ENCODE measurements at regions not wholly inside any gene's neighbourhood (a gene's known extent, or its start where the extent isn't known, plus 50 kb on each side); places are given as distances from the start of the nearest gene placed in this dataset.

DNA sequence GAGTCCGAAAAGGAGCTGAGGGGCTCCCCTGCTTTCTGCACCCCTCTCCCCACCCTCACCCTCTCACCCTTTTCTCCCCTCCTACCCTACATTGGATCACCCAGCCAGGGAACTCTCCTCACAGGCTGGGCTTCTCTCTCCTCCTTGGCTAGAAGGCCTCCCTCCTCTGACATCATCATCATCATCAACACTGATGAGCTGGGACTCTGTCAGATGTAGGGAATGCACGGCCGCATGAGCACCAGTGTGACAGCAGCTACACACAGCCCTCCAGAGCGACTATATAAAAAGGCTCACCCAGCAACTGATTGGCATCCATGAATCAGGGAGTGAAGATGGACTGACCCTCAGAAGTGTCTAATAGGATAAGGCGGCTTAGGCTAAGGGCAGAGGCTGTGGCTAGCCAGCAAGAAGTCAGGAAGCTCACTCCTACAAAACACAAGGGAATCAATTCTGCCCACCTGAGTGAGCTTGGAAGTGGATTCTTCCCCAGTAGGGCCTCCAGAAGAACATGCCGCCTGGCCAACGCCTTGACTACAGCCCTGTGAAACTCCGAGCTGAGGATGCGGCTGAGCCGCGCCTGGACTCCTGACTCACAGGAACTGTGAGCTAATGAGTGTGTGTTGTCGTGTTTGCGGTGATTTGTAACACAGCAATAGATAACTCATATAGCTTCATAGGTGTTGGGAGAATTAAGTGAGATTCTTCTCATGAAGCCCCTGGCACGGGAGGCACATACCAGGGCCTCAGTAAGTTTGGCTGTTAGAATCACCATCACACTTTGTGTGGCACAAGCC lies 147.6 kb downstream of the FAM43A start:
- DNase-seq (ENCODE audit: low read depth in 2 of 2) = no peak

DNA sequence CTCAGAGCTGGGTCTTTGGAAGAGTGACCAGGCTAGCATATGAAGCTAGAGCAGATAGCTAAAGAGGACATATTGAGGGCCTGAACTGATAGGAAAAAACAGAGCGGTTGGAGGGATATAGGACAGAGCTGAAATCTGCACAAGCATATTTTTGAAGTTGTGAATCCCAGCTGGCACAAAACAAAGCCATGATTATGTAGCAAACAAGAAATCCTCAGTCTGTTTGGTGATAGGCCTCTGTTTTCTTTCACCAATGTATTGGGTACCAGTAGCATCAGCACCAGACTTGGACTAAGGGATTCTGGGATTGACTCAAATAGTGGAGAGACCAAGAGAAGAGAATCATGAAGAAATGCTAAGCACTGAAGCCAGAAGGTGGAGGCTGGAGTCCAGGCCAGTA lies 151.0 kb downstream of the FAM43A start:
- no peak for DNase-seq (ENCODE audit: low read depth in 2 of 2)

DNA sequence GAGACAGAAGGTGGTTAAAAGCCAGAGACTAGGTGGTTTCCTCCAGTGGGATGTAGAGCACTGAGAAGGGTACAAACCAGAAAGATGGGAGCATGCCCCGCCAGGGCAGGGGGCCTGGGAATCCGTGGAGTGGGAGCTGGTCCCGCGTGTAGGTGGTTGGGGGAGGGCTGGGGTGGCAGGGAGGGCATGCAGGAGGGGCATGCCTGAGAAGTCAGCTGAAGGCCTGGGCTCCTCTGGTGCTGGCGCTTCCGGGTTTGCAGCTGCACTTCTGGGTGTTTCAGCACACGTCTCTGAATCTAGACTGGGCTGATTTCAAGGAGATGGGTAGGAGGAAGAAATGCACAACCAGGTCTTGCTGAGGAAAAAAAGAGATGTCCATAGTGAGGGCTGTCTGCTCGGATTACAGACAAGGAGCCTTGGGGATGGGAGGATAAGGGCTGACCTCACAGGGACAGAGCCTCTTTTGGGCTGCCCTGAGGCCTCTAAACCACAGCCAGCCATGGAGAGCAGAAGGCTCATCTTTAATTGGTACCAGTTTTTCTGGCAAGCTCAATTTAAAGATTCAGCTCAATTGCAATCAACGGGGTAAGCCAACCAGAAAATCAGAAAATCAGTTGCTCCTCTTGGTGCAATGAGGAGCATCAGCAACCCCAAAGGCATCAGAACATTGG lies 151.9 kb downstream of the FAM43A start:
- DNase-seq (ENCODE audit: low read depth in 2 of 2) = no peak

DNA sequence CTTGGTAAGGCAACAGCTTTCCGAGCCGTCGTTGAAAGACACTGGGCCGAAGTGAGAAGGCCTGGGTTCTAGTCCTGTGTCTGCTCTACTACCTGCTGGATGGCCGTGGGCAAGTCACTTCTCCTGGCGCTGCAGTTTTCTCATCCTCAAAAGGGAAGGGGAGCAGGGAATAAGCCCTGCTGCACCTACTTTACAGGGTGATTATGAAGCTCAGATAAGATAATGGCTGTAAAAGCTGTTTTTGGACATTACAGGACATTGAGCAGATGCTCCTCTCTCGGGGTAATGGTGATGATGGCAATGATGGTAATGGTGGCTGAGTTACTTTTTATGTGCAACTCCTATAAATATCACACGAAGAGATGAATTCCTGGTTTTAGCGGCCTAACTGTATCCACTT lies 152.6 kb downstream of the FAM43A start:
- no peak for DNase-seq (ENCODE audit: low read depth in 2 of 2)

DNA sequence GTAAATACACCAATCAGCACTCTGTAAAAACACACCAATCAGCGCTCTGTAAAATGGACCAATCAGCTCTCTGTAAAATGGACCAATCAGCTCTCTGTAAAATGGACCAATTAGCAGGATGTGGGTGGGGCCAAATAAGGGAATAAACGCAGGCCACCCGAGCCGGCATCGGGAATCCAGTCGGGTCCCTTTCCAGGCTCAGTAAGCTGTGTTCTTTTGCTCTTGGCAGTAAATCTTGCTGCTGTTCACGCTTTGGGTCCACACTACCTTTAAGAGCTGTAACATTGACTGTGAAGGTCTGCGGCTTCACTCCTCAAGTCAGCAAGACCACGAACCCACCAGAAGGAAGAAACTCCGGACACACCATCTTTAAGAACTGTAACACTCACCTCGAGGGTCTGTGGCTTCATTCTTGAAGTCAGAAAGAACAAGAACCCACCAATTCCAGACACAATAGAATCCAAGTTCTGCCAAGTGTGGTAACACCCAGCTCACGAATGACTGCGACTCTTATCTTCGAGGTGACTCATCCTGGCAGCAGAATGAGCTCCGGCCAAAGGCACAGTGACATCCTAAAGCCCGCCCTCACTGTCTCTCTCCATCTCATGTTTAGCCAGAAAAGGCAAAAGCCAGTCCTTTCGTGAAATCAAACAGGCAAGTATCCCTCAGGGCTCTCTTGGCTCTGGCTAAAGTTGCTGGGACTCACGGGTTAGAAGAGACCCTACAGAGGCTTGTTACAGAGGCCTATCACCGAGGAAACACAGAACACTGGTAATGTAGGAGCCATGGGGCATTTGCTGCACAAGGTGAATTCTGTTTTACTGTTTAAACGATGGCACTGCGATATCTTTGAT lies 155.2 kb downstream of the FAM43A start:
- no peak for DNase-seq (ENCODE audit: low read depth in 2 of 2)

DNA sequence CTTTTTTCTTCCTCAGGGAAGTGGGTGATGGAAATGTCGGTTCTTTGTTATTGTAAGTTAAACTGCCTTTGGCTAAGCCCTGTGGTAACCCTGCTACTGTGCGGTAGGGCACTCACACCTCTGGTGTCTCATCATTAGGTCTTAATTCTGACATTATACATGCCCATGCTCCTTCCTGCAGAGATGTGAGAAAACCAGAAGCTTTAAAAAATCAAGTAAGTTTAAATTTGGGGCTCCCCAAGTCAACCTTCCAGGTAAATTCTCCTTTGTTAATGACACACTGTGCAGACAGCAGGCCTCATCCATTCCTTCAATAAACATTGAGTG lies 155.8 kb downstream of the FAM43A start:
- no peak for DNase-seq (ENCODE audit: low read depth in 2 of 2)

DNA sequence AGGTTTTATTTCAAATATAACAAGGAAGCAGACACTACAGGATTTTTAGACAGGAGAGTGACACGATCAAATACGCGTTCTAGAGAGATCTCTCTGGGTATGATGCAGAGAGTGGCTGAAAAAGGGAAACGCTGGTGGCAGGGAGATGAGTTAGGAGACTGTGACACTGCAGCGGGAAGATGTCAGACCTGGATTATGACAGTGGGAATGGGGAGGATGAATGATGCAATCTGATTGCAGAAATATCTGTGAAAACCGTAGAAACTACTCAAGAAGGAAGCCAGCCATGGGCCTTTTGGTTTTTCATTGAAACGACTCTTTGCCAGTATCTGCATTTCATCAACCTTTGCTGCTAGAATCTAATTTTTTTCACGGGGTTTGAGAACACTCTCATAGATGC lies 157.9 kb downstream of the FAM43A start:
- no peak for DNase-seq (ENCODE audit: low read depth in 2 of 2)

DNA sequence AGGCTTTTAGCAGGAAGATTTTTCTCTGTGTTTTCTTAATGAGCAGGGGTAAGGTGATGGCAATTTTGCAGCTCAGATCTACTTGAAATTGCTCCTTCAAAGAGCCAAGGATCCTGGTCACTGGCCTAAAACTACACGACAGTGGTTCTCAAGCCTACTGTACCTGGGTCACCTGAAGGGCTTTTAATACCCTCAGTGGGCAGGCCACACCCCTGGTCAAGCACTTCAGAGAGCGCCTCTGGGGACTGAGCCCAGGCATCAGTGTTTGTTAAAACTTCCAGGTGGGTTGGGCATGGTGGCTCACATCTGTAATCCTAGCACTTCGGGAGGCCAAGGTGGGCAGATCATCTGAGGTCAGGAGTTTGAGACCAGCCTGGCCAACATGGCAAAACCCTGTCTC lies 158.4 kb downstream of the FAM43A start:
- DNase-seq (ENCODE audit: low read depth in 2 of 2) = no peak

DNA sequence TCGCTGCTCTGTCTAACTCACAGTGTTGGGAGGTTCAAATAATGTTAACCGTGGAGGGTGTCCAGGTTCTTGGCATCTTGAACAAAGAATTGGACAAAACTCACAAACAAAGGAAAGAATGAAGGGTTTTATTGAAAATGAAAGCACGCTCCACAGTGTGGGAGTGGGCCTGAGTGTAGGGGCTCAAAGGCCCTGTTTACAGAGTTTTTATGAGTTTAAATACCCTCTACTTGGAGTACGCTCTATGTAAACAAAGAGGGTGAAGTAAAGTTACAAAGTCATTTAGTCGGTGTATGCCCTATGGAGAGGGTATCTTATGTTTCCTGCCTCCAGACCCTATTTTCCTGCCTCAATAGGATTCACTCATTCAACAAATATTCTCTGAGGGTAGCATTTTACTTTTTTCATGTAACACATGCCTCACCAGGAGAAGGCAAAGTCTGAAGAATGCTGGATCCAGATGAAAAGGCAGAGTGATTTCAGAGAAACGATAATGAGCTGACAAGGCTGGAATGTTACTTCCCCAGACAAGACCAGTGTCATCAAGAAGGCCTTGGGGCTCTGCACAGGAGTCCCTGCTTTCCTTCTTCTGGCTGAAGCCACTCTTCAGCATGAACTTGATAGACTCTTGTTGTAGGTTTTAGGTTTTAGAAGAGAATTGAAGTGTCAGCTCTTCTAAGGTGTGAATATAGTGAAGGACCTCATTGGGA lies 163.6 kb downstream of the FAM43A start:
- DNase-seq (ENCODE audit: low read depth in 2 of 2) = no peak

DNA sequence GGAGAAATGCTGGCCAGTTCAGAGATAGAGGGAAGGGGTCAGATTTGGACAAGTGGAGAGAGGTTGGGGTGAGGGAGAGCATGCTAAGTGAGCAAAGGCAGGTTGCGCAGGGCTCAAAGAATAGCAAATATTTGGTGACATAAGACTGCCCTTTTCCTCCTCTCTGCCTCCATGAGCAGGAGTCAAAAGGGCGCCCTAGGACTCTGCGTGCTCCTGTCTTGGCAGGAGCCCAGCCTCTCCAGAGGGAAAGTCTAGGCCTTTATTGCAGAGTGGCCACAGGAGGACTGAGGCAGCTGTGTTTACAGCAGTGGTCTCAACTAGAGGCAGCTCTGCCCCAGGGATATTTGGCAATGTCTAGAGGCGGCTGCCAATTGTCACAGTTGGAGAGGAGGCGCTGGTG lies 165.6 kb downstream of the FAM43A start:
- no peak for DNase-seq (ENCODE audit: low read depth in 2 of 2)

DNA sequence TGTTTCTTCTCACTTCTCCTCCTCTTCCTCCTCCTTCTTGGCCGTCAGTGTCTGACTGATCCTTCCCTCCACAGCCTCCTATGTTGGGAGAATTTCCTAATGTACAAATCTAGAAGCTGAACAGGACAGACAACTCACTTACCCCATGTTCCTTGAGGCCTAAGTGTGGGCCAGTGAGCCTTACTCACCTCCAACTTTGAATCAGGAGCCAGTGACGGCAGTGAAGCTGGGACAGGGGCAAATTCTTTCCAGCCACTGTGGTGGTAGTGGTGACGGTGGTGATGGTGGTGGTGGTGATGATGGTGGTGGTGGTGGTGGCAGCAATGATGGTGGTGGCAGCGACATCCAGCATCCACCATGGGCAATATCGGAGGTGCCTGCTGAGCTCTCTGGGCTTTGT lies 166.3 kb downstream of the FAM43A start:
- no peak for DNase-seq (ENCODE audit: low read depth in 2 of 2)

DNA sequence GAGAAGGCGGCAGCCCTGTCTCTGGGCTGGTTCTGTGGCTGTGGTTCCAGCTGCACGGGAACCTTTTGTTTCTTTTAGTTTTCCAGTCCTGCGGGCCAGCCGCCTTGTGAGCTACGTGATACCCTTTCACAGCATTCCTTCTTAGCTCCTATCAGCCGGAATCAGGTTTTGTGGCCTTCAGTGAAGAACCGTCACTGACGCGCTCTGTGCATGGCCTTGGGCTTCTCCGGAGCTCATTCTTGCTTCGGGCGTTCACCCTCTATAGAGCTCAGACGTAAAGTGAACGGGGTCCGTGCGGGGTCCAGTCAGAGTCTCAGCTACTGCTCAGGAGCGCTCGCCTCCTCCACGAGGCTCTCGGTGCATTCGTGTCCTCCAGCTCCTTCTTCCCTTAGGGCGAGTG lies 166.7 kb downstream of the FAM43A start:
- no peak for DNase-seq (ENCODE audit: low read depth in 2 of 2)

DNA sequence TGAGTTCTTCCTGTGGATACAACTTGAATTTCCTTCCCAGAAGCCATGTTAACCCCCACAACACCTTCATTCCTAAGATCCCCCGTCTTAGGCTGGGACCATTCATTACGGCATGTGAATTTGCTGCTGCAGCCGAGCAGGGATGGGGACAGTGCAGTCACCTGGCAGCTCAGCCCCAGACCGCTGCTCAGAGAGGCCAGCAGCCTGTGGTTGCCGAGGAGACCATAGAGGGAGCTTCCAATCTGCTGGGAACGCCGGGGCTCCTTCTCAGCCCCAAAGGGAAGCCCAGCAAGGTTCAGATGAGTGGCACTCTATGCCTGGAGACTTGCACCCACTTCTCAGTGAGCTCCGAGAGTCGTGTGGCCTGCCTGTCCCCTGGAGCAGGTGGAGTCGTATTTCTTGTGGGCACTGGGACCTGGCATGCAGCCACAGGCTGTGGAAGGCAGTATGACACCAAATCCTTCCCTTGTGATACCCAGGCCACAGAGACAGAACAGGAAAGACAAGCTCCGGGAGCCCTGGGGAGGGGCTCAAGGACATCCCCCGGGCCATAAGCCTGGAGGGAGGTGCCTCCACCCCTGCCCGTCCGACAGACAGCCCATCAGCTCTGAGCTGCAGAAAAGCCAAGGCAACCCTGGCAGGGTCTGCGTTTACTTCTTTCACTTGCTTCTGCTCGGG lies 167.3 kb downstream of the FAM43A start:
- no peak for DNase-seq (ENCODE audit: low read depth in 2 of 2)

DNA sequence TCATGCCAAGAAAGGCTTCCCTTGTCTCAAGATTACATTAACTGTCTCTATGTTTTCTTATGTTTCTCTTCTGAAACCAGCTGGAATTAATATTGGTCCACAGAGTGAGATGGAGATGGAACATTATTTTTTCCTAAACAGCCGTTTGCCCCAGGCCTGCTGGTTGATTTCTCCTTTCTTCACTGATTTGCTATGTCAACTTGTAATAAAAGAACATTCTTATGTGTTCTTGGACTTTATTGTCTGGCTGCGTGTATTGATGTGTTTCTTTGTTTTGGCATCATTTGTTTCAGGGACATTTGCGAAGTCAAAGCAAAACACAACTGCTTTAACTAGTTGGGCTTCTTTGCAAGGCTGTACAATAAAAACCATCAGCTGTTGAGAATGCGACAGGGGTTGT lies 168.5 kb downstream of the FAM43A start:
- DNase-seq (ENCODE audit: low read depth in 2 of 2) = no peak

DNA sequence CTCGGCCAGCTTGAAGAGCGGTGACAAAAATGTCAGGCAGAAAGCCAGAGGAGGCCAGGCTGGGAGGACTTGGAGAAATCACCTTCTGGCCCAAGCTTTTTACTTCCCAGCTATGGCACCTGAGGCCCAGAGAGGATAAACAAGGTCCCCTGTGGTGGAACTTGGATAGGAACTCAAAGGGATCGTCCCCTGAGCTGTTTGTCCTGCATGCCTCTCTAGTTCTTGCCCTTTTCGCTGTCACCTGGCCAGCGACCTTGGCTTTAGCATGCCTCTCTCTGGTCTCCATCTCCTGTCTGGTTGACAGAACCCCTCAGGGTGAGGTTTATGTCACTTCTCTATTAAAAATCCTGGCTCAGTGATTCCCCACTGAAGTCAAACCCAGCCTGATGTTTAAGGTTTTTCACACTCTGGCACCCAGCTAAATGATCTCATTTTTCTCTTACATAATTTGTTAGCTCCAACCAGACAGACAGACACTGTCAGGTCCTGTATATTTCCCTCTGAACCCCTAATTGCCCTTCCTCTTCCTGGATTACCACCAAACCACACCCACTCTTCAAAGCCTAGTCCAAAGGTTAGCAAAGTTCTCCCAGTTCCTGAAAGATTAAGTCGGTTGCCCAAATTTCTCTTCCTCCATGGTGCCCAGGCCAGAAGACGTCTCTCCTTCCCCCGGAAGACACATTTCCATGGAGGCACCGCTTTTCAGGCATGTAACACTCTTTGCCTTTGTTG lies 169.1 kb downstream of the FAM43A start:
- DNase-seq (ENCODE audit: low read depth in 2 of 2) = no peak

DNA sequence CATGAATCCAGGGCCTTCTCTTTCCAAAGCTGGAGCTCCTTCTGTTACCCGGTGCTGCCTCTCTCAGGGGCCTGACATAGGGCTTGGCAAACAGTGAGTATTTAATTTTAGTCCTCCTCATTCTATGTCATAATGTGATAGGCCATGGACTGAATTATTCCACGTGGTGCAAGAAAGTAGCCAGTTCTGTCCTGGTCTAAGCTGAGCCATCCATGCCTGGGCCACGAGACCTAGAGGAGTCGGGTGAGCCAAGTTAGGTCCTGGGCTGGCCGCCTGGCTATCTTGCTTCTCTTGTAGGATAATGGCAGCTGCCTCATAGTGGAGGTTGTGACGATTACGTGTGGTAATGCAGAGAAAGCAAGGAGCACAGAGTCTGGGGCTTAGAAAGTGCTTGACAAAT lies 170.6 kb downstream of the FAM43A start:
- DNase-seq (ENCODE audit: low read depth in 2 of 2) = no peak

DNA sequence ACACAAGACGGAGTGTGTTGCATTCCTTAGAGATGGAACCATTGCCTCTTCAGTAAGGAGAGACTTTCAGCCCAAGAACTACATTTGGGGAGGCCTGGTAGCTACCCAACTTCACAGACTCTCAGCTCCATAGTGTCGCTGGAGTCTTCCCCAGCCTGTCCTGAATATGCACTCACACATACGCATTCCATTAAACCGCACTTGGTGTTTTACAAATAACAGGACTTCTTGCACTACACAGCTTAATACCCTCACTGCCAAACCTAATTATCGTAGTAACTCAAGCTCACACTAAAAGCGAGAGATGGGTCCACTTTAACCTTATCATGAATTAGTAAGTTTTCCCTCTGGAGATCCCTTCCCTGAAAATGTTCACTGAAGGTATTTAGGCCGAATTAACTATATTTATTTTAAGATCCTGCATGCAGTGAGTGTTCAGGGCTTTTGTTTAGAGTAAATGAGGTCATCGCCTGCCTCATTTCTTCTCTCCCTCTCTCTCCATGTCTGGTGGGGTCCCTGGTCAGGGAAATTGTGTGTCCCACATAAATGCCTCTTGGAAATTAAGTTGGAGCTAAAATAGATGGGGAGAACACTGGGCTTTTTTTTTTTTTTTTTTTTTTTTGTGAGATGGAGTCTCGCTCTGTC lies 171.9 kb downstream of the FAM43A start:
- no peak for DNase-seq (ENCODE audit: low read depth in 2 of 2)

DNA sequence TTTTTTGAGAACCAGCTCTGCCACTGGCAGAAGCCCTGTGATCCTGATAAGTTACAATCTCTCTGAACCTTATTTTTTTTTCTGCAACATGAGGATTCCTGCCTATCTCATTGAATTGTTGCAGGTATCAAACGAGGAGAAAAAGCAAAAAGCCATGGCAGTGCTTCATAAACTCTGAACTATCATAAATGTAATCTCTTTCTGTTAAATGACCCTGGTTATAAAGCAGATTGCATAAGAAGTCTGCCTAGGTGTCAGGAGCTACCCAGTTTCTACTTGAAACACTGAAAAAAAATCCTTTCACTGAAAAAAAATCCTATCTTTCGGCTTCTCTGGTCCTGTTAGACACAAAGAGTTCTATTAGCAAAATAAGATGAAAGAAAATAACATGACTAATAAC lies 172.7 kb downstream of the FAM43A start:
- DNase-seq (ENCODE audit: low read depth in 2 of 2) = no peak

DNA sequence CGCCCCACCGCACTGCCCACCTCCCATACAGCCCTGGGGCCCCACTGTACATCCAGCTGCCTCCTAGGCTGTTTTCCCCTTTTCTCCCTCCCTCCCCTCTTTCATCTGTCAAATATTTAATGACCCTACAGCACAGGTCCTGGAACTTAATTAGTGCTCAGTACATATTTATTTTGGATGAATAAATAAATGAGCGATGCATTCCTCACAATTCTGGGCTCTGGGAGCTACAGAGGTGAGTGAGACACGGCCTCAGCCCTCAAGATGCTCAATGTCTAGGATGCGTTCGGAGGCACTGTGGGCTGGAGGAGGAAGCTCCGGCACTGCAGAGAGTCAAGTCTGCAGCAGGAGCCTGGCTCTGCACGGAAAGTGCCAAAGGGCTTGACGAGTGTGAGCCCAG lies 175.0 kb downstream of the FAM43A start:
- DNase-seq (ENCODE audit: low read depth in 2 of 2) = no peak

DNA sequence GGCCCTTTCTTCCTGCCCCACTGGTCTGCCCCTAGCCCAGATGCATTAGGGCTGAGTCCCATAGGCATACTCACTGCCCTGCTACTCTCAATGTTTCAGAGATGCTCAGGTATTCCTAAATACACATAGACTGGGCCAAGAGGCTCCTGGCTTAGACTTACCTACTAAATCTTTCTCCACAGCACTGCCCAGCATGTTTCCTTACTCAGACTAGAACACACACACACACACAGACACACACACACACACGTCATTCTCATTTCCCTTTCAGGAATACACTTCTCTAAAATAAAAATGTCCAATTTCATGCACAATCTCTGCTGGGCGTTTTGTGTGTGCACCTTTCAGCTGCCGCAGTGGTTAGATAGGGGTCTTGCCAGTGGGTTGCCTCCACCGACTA lies 175.7 kb downstream of the FAM43A start:
- no peak for DNase-seq (ENCODE audit: low read depth in 2 of 2)

All from stimulated activated CD8-positive, alpha-beta memory T cell treated with anti-CD3 and anti-CD28 coated beads, Interleukin-15, amount 100 ng/mL, for 4 hours (primary cell).